H1 (cell line): ENCODE measurements at regions not wholly inside any gene's neighbourhood (a gene's known extent, or its start where the extent isn't known, plus 50 kb on each side); places are given as distances from the start of the nearest gene placed in this dataset.

Experiments
- YY1 ChIP-seq: IDR thresholded peaks from 2 replicates; pipeline ENCODE4 v1.6.1; 2011; ENCODE audit warnings: low read depth, mild to moderate bottlenecking, low read length

GRCh38 chr12:4833053-4833452, 76.7 kb upstream of the KCNA1 start (continued):
- TF ChIP-seq YY1 = no peak
- TF ChIP-seq, all 59 proteins: peak for 0
